NCI-H146 (cell line): ENCODE measurements at regions not wholly inside any gene's neighbourhood (a gene's known extent, or its start where the extent isn't known, plus 50 kb on each side); places are given as distances from the start of the nearest gene placed in this dataset.

Experiments
- DNase-seq: peaks from one replicate; lab custom pipeline; 2025; lab: John Stamatoyannopoulos, UW

- peak; percentile 31 for DNase-seq
These were observed 765.0 kb downstream of the IGSF11 start for GRCh38 chr3:118269537-118270125.

GRCh38 chr3:118272991-118273390, 761.7 kb downstream of the IGSF11 start:
- no peak for DNase-seq

- DNase-seq: no peak
These were observed 756.8 kb downstream of the IGSF11 start for GRCh38 chr3:118277814-118278213.

- DNase-seq: no peak
These were observed 741.8 kb downstream of the IGSF11 start for GRCh38 chr3:118292841-118293240.

- DNase-seq: no peak
These were observed 736.5 kb downstream of the IGSF11 start for GRCh38 chr3:118298133-118298532.

GRCh38 chr3:118304557-118304956, 730.1 kb downstream of the IGSF11 start:
- DNase-seq: no peak

- no peak for DNase-seq
These were observed 701.9 kb downstream of the IGSF11 start for GRCh38 chr3:118332699-118333098.

GRCh38 chr3:118337649-118338048, 697.0 kb downstream of the IGSF11 start:
- DNase-seq: no peak

- no peak for DNase-seq
These were observed 687.1 kb downstream of the IGSF11 start for GRCh38 chr3:118347396-118348168.

- no peak for DNase-seq
These were observed 686.5 kb downstream of the IGSF11 start for GRCh38 chr3:118348169-118348557.

- no peak for DNase-seq
These were observed 680.1 kb downstream of the IGSF11 start for GRCh38 chr3:118354556-118354955.

- DNase-seq: no peak
These were observed 664.7 kb downstream of the IGSF11 start for GRCh38 chr3:118369892-118370491.

GRCh38 chr3:118380576-118380975, 654.1 kb downstream of the IGSF11 start:
- DNase-seq: no peak

GRCh38 chr3:118396491-118396890, 638.2 kb downstream of the IGSF11 start:
- no peak for DNase-seq

GRCh38 chr3:118400086-118400485, 634.6 kb downstream of the IGSF11 start:
- no peak for DNase-seq

- no peak for DNase-seq
These were observed 633.8 kb downstream of the IGSF11 start for GRCh38 chr3:118400886-118401285.

GRCh38 chr3:118401887-118402286, 632.8 kb downstream of the IGSF11 start:
- no peak for DNase-seq

GRCh38 chr3:118402971-118403370, 631.7 kb downstream of the IGSF11 start:
- DNase-seq: no peak

GRCh38 chr3:118406562-118406961, 628.1 kb downstream of the IGSF11 start:
- DNase-seq: no peak

- DNase-seq: no peak
These were observed 626.2 kb downstream of the IGSF11 start for GRCh38 chr3:118408431-118408830.

GRCh38 chr3:118412503-118412902, 622.1 kb downstream of the IGSF11 start:
- DNase-seq: no peak

GRCh38 chr3:118425272-118425837, 609.3 kb downstream of the IGSF11 start:
- no peak for DNase-seq

- DNase-seq: no peak
These were observed 600.8 kb downstream of the IGSF11 start for GRCh38 chr3:118433825-118434224.
